Astrocyte (in vitro differentiated cells and primary cell): ENCODE measurements at regions not wholly inside any gene's neighbourhood (a gene's known extent, or its start where the extent isn't known, plus 50 kb on each side); places are given as distances from the start of the nearest gene placed in this dataset.

Experiments used
- CTCF ChIP-seq: IDR thresholded peaks from 2 replicates; pipeline ENCODE4 v1.5.1; 2011; ENCODE audit warnings: low read depth, mild to moderate bottlenecking, inconsistent platforms, low read length, moderate library complexity; ENCODE audit not compliant: insufficient read depth
- EZH2 ChIP-seq: IDR thresholded peaks from 2 replicates; pipeline ENCODE4 v1.6.1; 2012; ENCODE audit warnings: mild to moderate bottlenecking, low read length, inconsistent platforms; ENCODE audit not compliant: insufficient read depth

- TF ChIP-seq CTCF (no peak), EZH2 (no peak)
These were observed 141.3 kb upstream of the IGSF21 start for GRCh38 chr1:17966341-17966740.
